HT-29 (cell line): ENCODE measurements at regions not wholly inside any gene's neighbourhood (a gene's known extent, or its start where the extent isn't known, plus 50 kb on each side); places are given as distances from the start of the nearest gene placed in this dataset.
"Not testable (repeated sequence)": the region's sequence is repeated elsewhere in the genome, so short reads cannot be mapped to it uniquely, and the experiment has no call there.

Experiments
- DNase-seq: peaks from one replicate; pipeline ENCODE4 v3.0.0-alpha.2; 2015; ENCODE audit warnings: low spot score

GRCh38 chr6:17012421-17013225 lies 89.2 kb upstream of the STMND1 start:
- DNase-seq = no peak

- DNase-seq = no peak
These were observed 89.9 kb upstream of the STMND1 start for GRCh38 chr6:17011985-17012384.

- DNase-seq = no peak
These were observed 94.1 kb upstream of the STMND1 start for GRCh38 chr6:17007749-17008148.

GRCh38 chr6:17006543-17006942 lies 95.3 kb upstream of the STMND1 start:
- no peak for DNase-seq

- no peak for DNase-seq
These were observed 97.6 kb upstream of the STMND1 start for GRCh38 chr6:17004269-17004668.

GRCh38 chr6:17002123-17002522 lies 99.7 kb upstream of the STMND1 start:
- no peak for DNase-seq

GRCh38 chr6:17001188-17001587 lies 100.7 kb upstream of the STMND1 start:
- DNase-seq = peak; percentile 3

- DNase-seq = no peak
These were observed 102.1 kb upstream of the STMND1 start for GRCh38 chr6:16999491-17000436.

- no peak for DNase-seq
These were observed 103.4 kb upstream of the STMND1 start for GRCh38 chr6:16998461-16998860.

GRCh38 chr6:16995511-16996250 lies 106.2 kb upstream of the STMND1 start:
- no peak for DNase-seq

GRCh38 chr6:16993396-16993795 lies 108.5 kb upstream of the STMND1 start:
- DNase-seq = no peak

GRCh38 chr6:16991981-16992629 lies 109.7 kb upstream of the STMND1 start:
- DNase-seq = no peak

GRCh38 chr6:16989976-16990375 lies 111.9 kb upstream of the STMND1 start:
- DNase-seq = not testable (repeated sequence)

- no peak for DNase-seq
These were observed 112.5 kb upstream of the STMND1 start for GRCh38 chr6:16989382-16989781.

- DNase-seq = no peak
These were observed 113.9 kb upstream of the STMND1 start for GRCh38 chr6:16987996-16988395.

GRCh38 chr6:16985513-16986284 lies 116.2 kb upstream of the STMND1 start:
- DNase-seq = no peak

GRCh38 chr6:16982807-16983206 lies 119.0 kb upstream of the STMND1 start:
- DNase-seq = no peak

- DNase-seq = no peak
These were observed 122.0 kb upstream of the STMND1 start for GRCh38 chr6:16979677-16980370.

- DNase-seq = no peak
These were observed 123.2 kb upstream of the STMND1 start for GRCh38 chr6:16978686-16979085.
